Smooth muscle cell (in vitro differentiated cells): ENCODE measurements at regions not wholly inside any gene's neighbourhood (a gene's known extent, or its start where the extent isn't known, plus 50 kb on each side); places are given as distances from the start of the nearest gene placed in this dataset.

Experiments used
- DNase-seq: peaks from one replicate; lab custom pipeline; 2025; ENCODE audit not compliant: unreplicated experiment; lab: John Stamatoyannopoulos, UW
- H2AFZ ChIP-seq: fragments of 200-600 bp; sonication (generic); 2 replicates; pipeline ENCODE4 v1.6.0; 2016; ENCODE audit warnings: antibody characterized with exemption, low read depth, mild to moderate bottlenecking
- H3F3A ChIP-seq: fragments of 200-600 bp; sonication (generic); 2 replicates; pipeline ENCODE4 v1.6.0; 2017; ENCODE audit warnings: antibody characterized with exemption, low read depth
- H3K27ac ChIP-seq: fragments of 200-600 bp; sonication (generic); 2 replicates; pipeline ENCODE4 v1.5.1; 2016; ENCODE audit warnings: low read depth, mild to moderate bottlenecking
- H3K27me3 ChIP-seq: fragments of 200-600 bp; sonication (generic); 2 replicates; pipeline ENCODE4 v1.6.1; 2016; ENCODE audit warnings: low read depth, mild to moderate bottlenecking
- H3K36me3 ChIP-seq: fragments of 200-600 bp; sonication (generic); 2 replicates; pipeline ENCODE4 v1.5.1; 2016; ENCODE audit warnings: low read depth
- H3K4me1 ChIP-seq: fragments of 200-600 bp; sonication (generic); 2 replicates; pipeline ENCODE4 v1.5.1; 2016; ENCODE audit warnings: low read depth
- H3K4me2 ChIP-seq: fragments of 200-600 bp; sonication (generic); 2 replicates; pipeline ENCODE4 v1.6.0; 2016; ENCODE audit warnings: mild to moderate bottlenecking
- H3K4me3 ChIP-seq: fragments of 200-600 bp; sonication (generic); 2 replicates; pipeline ENCODE4 v1.5.1; 2016; ENCODE audit warnings: mild to moderate bottlenecking
- H3K79me2 ChIP-seq: fragments of 200-600 bp; sonication (generic); 2 replicates; pipeline ENCODE4 v1.6.0; 2016; ENCODE audit warnings: low read depth, mild to moderate bottlenecking
- H3K9ac ChIP-seq: fragments of 200-600 bp; sonication (generic); 2 replicates; pipeline ENCODE4 v1.6.0; 2016; ENCODE audit warnings: low read depth
- H3K9me3 ChIP-seq: fragments of 200-600 bp; sonication (generic); replicated peaks from 2 replicates; pipeline ENCODE4 v1.5.1; 2016; ENCODE audit warnings: low read depth
- H4K20me1 ChIP-seq: fragments of 200-600 bp; sonication (generic); 2 replicates; pipeline ENCODE4 v1.6.0; 2016; ENCODE audit warnings: low read depth
- CTCF ChIP-seq: fragments of 200-600 bp; sonication (generic); IDR thresholded peaks from 2 replicates; pipeline ENCODE4 v1.5.1; 2017; ENCODE audit warnings: borderline replicate concordance, mild to moderate bottlenecking, antibody characterized with exemption; ENCODE audit not compliant: insufficient read depth, poor library complexity, severe bottlenecking
- WGBS: methylation state at CpG from one replicate; pipeline ENCODE4 v1.1.7; 2016; ENCODE audit warnings: low lambda C conversion rate; 5-methylcytosine and 5-hydroxymethylcytosine counted together

GRCh38 chr15:93562395-93563123 is 473.5 kb upstream of the RGMA start:
- Histone ChIP-seq H3K9me3 (no peaks in the 10 kb centered on the region), H4K20me1 (no peaks in the 10 kb centered on the region), H3K79me2 (no peaks in the 10 kb centered on the region), H3K36me3 (no peaks in the 10 kb centered on the region), H2AFZ (no peak overlapping the region), H3K4me2 (no peak overlapping the region), H3K4me1 (no peaks in the 10 kb centered on the region), H3K27ac (no peak overlapping the region), H3K9ac (no peak overlapping the region), H3F3A (no peaks in the 10 kb centered on the region), H3K27me3 (peaks cover 9% of the 10 kb centered on the region), H3K4me3 (no peak overlapping the region)
- WGBS = 90% methylated on average over 8 of the region's 8 CpGs
- no peak for TF ChIP-seq CTCF
- no peak for DNase-seq

- TF ChIP-seq CTCF = no peak
- Histone ChIP-seq H4K20me1 (no peaks in the 10 kb centered on the region), H3F3A (no peaks in the 10 kb centered on the region), H3K4me1 (no peaks in the 10 kb centered on the region), H3K4me3 (no peak overlapping the region), H3K36me3 (no peaks in the 10 kb centered on the region), H3K27ac (no peak overlapping the region), H3K4me2 (no peak overlapping the region), H3K9me3 (no peaks in the 10 kb centered on the region), H3K27me3 (peaks cover 9% of the 10 kb centered on the region), H2AFZ (no peak overlapping the region), H3K9ac (no peak overlapping the region), H3K79me2 (no peaks in the 10 kb centered on the region)
- 90% methylated on average over 1 of the region's 1 CpG for WGBS
- DNase-seq = no peak
Measured at GRCh38 chr15:93557696-93558095, 468.7 kb upstream of the RGMA start.

- H3F3A ChIP-seq = no peaks in the 10 kb centered on the region
- no peaks in the 10 kb centered on the region for H3K36me3 ChIP-seq
- no peak overlapping the region for H2AFZ ChIP-seq
- no peak overlapping the region for H3K9ac ChIP-seq
- H3K4me1 ChIP-seq = no peaks in the 10 kb centered on the region
- no peak for TF ChIP-seq CTCF
- DNase-seq = no peak
- H3K79me2 ChIP-seq = no peaks in the 10 kb centered on the region
- no peaks in the 10 kb centered on the region for H3K9me3 ChIP-seq
- WGBS = 59% methylated on average over 3 of the region's 3 CpGs
- H3K27ac ChIP-seq = no peak overlapping the region
- peaks cover 1% of the 10 kb centered on the region for H3K27me3 ChIP-seq
- no peak overlapping the region for H3K4me2 ChIP-seq
- no peak overlapping the region for H3K4me3 ChIP-seq
- no peaks in the 10 kb centered on the region for H4K20me1 ChIP-seq
Measured at GRCh38 chr15:93553167-93553935, 464.3 kb upstream of the RGMA start.
